UCSD-AML1 (cell line): ENCODE measurements at regions not wholly inside any gene's neighbourhood (a gene's known extent, or its start where the extent isn't known, plus 50 kb on each side); places are given as distances from the start of the nearest gene placed in this dataset.

Experiments
- DNase-seq: peaks from one replicate; lab custom pipeline; 2025; ENCODE audit not compliant: unreplicated experiment; lab: John Stamatoyannopoulos, UW

- no peak for DNase-seq
Measured at GRCh38 chr10:127797339-127797738, 60.4 kb downstream of the FOXI2 start.

DNA sequence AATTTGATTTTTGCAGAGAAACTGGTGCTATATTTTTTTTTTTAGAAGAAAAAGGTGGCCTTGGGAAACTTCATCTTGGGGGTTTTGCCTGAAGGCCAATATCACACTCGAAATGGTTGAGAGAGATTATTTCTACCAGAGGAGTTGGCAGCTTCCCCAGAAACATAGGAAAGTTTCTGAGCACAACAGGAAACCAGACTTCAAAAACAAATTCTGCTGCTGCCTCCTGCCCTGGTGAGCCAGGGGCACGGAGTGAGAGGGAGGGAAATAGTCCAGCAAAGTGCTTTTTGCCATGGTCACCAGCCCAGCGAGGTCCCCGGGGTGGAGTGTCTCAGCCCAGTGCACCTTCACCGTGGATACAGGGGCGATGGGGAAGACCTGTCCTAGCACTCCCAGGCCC, 61.1 kb downstream of the FOXI2 start:
- peak; percentile 32 for DNase-seq

DNA sequence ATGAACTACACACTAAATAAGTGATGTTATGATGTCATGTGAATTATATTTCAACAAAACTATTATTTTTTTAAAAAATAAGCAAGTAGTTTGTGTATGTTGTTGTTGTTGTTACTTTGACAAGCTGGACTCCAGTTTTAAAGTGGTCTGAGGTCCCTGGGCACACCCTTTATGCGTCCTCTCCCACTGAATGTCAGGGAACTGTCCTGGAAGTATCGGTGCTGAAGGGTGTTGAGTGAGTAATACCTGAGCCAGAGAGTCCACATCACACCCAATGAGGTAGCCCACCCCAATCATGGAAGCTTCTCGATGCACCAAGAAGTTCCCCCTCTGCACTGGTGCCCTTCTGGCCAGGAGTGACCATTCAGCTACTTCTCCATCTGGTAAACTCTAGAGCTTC, 64.3 kb downstream of the FOXI2 start:
- no peak for DNase-seq

GRCh38 chr10:127802531-127803095, 65.6 kb downstream of the FOXI2 start:
- DNase-seq = no peak

GRCh38 chr10:127804696-127805095, 67.7 kb downstream of the FOXI2 start:
- DNase-seq = no peak

GRCh38 chr10:127805950-127806349, 69.0 kb downstream of the FOXI2 start:
- DNase-seq = no peak

DNA sequence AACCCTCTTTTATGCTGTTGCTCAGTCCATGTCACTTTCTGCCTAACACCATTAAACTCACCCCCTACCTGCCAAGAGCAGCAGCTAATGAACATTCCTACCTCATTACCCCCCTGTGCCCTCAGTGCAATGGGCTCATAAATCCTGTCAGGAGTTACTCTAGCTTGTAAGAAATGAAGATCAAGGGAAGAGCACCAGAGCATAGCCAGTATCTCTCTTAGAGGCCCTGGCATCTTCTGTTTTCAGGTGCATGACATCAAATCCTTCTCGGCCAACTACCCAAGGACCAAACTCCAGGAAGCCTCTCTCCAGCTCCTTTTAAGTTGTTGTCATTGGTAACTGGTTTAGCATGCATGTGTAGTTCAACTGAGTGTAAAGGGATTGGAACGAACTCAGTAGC, 75.1 kb downstream of the FOXI2 start:
- no peak for DNase-seq

- no peak for DNase-seq
Measured at GRCh38 chr10:127813290-127813689, 76.3 kb downstream of the FOXI2 start.

- no peak for DNase-seq
Measured at GRCh38 chr10:127815147-127815546, 77.6 kb downstream of the CLRN3 start.

GRCh38 chr10:127824826-127825225, 67.9 kb downstream of the CLRN3 start:
- DNase-seq = no peak

DNA sequence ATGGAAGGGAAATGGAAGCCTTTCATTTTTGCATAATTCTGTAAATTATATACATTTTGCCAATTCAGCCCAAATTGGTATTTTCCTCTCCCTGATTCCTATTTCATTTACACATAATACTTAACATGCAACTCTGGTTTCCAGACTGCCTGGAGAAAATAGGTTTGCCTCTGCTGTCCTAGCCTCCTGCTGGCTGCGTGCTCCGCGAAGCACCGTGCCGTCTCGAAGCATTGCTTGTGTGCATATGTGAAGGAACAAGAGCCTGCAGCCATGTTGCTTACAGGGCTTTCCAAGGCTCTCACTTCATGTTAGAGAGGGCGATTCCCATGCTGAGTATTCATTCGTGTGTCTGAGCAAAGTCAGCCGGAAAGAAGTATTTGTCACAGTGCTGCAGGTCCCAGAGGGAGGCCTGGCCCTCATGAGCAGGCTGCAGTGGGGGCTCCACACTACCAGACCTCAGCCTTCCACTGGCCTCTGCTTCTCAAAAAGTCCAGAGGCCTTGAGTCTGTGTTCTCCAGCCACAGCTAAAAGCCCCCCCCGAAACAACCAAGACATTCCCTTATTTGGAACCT, 66.5 kb downstream of the CLRN3 start:
- DNase-seq = no peak

- no peak for DNase-seq
Measured at GRCh38 chr10:127827354-127828140, 65.2 kb downstream of the CLRN3 start.
